HUES48 (cell line): ENCODE measurements at regions not wholly inside any gene's neighbourhood (a gene's known extent, or its start where the extent isn't known, plus 50 kb on each side); places are given as distances from the start of the nearest gene placed in this dataset.

Experiments used
- H3K27ac ChIP-seq: one replicate; pipeline ENCODE4 v1.7.0; 2013; ENCODE audit warnings: low read depth, low read length, inconsistent platforms
- H3K27me3 ChIP-seq: 2 replicates; pipeline ENCODE4 v1.6.1; 2013; ENCODE audit warnings: mild to moderate bottlenecking, low read length; ENCODE audit not compliant: control insufficient read depth, insufficient read depth
- H3K36me3 ChIP-seq: 2 replicates; pipeline ENCODE4 v1.6.1; 2013; ENCODE audit warnings: low read length; ENCODE audit not compliant: control insufficient read depth, insufficient read depth
- H3K4me1 ChIP-seq: 2 replicates; pipeline ENCODE4 v1.6.1; 2013; ENCODE audit warnings: mild to moderate bottlenecking, low read length; ENCODE audit not compliant: control insufficient read depth, insufficient read depth
- H3K4me3 ChIP-seq: 2 replicates; pipeline ENCODE4 v1.5.1; 2013; ENCODE audit warnings: mild to moderate bottlenecking, low read depth, low read length
- H3K9ac ChIP-seq: 2 replicates; pipeline ENCODE4 v1.6.1; 2013; ENCODE audit warnings: mild to moderate bottlenecking, low read depth, low read length, moderate library complexity
- H3K9me3 ChIP-seq: 2 replicates; pipeline ENCODE4 v1.6.1; 2013; ENCODE audit warnings: low read length; ENCODE audit not compliant: control insufficient read depth, insufficient read depth

DNA sequence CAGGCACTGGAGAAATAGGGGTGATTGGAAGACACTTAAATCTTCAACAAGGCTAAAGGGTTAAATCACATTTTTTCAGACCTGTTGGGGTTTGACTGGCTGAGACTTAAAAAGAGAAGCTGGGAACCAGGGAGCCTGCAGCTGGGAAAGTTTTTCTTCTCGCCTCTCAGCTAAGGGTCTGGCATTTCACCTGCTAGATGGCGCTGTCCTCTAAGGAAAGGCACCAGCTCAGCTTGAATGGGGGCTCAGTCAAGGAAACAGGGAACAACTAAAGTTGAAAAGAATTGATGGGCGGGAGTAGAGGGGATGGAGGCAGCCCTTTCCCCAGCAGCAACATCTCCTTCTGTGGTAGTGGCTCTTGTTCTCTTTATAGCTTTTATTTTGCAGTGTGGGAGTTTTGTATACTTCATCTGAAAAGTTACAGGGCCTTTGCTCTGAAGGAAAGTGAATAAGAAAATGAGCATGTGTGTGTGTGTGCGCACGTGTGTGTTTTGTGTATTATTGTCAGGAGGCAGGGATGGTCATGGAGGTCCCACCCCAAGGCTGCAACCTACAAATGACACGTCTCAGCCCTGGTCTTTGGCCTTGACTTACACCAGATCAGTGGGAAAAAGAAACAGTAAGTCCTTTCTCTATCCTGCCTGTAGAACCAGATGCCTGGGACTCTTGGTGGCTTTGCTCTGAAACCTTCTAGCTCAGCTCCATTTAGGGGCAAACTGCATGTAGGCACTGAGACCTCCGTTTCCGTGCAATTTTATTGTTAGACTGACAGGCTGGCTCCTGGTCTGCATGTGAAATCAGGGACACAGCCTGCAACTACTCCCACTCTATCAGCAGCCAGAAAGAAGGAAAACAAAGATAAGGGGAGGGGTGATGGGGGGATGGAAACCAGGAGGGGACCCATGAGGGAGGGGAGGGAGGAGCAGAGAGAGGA lies 316.2 kb upstream of the CLINT1 start:
- no peak overlapping the region for H3K4me3 ChIP-seq
- H3K9me3 ChIP-seq, result no peaks in the 10 kb centered on the region
- H3K27ac ChIP-seq, result no peak overlapping the region
- no peaks in the 10 kb centered on the region for H3K27me3 ChIP-seq
- peaks cover 5% of the 10 kb centered on the region; the same call in 1 of the 2 replicates for H3K4me1 ChIP-seq
- H3K36me3 ChIP-seq, result no peaks in the 10 kb centered on the region
- H3K9ac ChIP-seq, result no peak overlapping the region

DNA sequence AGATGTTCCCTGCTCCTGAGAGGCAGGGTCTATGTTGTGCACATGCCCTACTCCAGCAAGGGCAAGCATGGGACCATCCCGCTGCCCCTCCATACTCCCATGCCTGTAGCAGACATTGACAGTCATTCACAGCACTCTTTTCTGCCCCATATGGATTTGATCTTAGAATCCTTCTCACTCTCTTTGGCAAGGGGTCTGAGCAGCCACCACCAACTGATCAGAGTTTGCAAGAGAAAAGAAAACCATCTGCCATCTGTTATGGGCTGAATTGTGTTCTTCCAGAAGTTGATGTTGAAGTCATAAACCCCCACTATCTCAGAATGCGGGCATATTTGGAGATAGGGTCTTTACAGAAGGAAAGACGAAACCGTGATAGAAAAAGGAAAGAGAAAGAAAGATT lies 315.1 kb upstream of the CLINT1 start:
- no peaks in the 10 kb centered on the region for H3K9me3 ChIP-seq

DNA sequence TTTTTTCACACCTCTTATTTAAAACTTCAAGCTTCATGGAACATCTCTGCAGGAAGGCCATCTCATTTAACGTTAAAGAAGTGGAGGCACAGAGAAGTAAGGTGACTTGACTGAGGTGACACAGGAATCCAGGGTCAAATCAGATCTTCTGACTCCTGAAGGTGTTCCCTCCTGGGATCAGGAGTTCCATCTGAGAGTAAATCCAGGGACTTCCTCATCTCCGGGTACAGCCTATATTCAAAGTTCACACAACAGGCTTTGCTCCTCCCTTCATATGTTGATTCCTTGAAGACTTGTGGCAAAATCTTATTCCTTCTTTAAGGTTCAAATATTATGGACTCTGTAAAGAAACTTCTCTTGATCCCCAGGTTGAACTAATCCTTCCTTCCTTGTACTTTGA lies 313.1 kb upstream of the CLINT1 start:
- Histone ChIP-seq H3K27me3 (no peaks in the 10 kb centered on the region), H3K27ac (no peak overlapping the region), H3K9me3 (no peaks in the 10 kb centered on the region), H3K4me3 (no peak overlapping the region), H3K4me1 (peaks cover 5% of the 10 kb centered on the region; the same call in 1 of the 2 replicates), H3K9ac (no peak overlapping the region), H3K36me3 (no peaks in the 10 kb centered on the region)

More for the DNA sequence above, 315.1 kb upstream of the CLINT1 start:
- H3K27ac ChIP-seq, result no peak overlapping the region
- no peak overlapping the region for H3K9ac ChIP-seq
- no peak overlapping the region for H3K4me3 ChIP-seq
- no peaks in the 10 kb centered on the region for H3K36me3 ChIP-seq
- no peaks in the 10 kb centered on the region for H3K27me3 ChIP-seq
- H3K4me1 ChIP-seq, result peaks cover 5% of the 10 kb centered on the region; the same call in 1 of the 2 replicates

DNA sequence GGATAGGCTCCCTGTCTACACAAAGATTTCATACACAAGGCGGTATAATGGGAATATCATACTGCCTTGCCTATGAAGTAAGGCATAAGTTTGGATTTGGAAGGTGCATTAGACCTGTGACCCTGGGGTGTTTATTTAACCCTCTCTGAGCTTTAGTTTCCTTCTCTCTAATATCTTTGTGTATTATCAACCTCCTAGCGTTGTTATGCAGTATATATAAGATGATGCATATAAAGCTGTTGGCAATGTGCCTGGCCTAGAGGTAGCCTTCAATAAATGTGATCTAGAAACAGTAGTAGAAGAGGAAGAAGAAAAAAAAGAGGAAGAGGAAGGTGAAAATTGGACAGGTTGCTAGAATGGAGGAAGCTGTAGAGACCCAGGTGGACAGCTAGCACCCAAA lies 311.6 kb upstream of the CLINT1 start:
- Histone ChIP-seq H3K4me1 (peaks cover 5% of the 10 kb centered on the region; the same call in 1 of the 2 replicates), H3K27me3 (no peaks in the 10 kb centered on the region), H3K9me3 (no peaks in the 10 kb centered on the region), H3K9ac (no peak overlapping the region), H3K4me3 (no peak overlapping the region), H3K36me3 (no peaks in the 10 kb centered on the region), H3K27ac (no peak overlapping the region)

DNA sequence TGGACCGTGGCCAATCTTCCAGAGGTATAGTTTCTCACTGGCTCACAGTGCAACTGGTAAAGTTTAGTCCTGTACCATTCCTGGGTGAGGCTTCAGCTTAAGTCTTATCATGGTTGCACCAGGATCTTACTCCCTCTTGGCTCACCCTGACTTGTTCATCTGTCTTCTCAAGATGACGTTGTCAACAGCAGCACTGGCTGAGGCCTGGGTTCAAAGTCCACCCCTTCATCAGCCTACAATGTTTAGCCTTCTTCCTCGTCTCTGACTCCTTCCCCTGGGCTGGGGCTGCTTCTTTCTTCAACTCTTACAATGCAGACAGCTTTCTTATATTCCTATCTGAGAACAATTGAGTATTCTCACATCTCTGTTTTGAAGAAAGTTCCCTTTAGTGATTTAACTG lies 311.1 kb upstream of the CLINT1 start:
- Histone ChIP-seq H3K4me1 (peaks cover under 1% of the 10 kb centered on the region; the same call in 1 of the 2 replicates), H3K36me3 (no peaks in the 10 kb centered on the region), H3K4me3 (no peak overlapping the region), H3K9ac (no peak overlapping the region), H3K27ac (no peak overlapping the region), H3K9me3 (no peaks in the 10 kb centered on the region), H3K27me3 (no peaks in the 10 kb centered on the region)

DNA sequence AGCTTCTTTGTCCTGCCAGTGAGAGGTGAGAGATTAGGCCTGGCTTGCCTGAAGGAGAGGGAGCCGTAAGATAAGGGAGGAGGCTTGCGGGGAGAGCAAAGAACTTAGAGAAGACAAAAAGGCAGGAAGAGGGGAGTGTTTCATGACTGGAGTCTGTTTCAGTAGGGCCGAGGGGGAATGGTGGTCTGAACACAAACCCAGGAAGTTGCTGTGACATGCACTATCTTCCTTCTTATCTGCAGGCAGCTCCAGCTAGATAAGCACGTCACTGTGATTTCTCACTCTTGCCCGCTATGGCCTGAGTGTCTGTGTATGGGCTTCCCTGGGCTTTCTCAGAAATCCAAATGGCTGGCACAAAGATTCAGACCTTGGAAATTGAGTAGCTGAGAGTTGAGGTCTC lies 307.5 kb upstream of the CLINT1 start:
- no peaks in the 10 kb centered on the region for H3K27me3 ChIP-seq
- H3K9me3 ChIP-seq, result no peaks in the 10 kb centered on the region
- H3K27ac ChIP-seq, result peak overlapping the region; percentile 21
- no peak overlapping the region for H3K4me3 ChIP-seq
- no peaks in the 10 kb centered on the region for H3K36me3 ChIP-seq
- H3K4me1 ChIP-seq, result no peaks in the 10 kb centered on the region
- H3K9ac ChIP-seq, result no peak overlapping the region

DNA sequence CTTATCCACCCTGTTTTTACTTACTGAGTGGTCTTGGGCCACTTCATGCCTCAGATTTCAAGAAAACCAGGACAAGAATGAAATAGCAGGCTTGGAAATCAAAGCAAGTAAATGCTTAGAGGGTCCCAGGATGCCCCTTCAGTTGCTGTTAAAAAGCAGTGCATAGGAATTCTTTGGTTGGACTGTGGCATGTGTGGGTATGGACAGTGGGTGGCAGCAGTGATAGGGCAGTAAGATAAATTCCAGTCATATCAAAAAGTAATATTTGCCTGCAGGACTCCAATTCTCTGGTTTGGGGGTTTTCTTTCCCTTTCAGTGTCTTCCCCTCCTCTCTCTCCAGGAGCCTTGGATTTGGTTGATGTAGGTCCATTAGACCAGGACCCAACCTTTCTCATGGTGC lies 306.7 kb upstream of the CLINT1 start:
- Histone ChIP-seq H3K9ac (no peak overlapping the region), H3K4me3 (no peak overlapping the region), H3K9me3 (no peaks in the 10 kb centered on the region), H3K36me3 (no peaks in the 10 kb centered on the region), H3K27ac (no peak overlapping the region), H3K27me3 (no peaks in the 10 kb centered on the region), H3K4me1 (no peaks in the 10 kb centered on the region)

DNA sequence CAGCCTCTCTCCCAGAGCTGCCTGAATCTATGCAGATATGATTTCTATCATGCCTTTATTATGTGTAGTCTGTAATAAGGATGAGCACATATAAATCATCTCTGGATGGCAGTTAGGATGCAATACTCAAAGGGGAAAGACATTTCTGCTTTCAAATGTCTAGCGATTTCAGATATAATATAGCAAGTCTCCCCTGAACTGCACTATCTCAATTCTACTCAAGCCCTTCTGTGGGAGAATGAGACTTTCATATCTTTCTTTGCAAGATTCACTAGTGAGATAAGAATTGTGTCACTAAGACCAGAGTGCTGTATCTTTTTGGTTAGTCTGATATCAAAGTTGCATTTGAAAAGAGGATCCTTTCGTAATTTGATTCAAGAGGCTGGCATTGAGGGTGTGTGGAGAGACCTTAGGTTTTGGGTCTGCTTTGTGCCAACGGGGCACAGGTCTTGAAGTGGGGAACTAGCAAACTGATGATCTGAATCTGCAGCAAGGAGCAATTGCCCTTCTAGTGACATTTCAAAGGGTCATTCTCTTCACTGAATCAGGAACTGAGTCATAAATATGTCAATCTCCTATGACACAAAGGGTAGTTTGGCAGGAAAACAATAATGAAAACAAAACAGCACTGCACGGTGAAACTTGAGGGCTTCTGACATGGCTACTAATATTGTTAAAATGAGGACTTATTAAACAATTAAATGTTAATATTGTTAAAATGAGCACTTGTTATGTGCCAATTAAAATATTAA lies 305.5 kb upstream of the CLINT1 start:
- Histone ChIP-seq H3K27ac (no peak overlapping the region), H3K9ac (no peak overlapping the region)

DNA sequence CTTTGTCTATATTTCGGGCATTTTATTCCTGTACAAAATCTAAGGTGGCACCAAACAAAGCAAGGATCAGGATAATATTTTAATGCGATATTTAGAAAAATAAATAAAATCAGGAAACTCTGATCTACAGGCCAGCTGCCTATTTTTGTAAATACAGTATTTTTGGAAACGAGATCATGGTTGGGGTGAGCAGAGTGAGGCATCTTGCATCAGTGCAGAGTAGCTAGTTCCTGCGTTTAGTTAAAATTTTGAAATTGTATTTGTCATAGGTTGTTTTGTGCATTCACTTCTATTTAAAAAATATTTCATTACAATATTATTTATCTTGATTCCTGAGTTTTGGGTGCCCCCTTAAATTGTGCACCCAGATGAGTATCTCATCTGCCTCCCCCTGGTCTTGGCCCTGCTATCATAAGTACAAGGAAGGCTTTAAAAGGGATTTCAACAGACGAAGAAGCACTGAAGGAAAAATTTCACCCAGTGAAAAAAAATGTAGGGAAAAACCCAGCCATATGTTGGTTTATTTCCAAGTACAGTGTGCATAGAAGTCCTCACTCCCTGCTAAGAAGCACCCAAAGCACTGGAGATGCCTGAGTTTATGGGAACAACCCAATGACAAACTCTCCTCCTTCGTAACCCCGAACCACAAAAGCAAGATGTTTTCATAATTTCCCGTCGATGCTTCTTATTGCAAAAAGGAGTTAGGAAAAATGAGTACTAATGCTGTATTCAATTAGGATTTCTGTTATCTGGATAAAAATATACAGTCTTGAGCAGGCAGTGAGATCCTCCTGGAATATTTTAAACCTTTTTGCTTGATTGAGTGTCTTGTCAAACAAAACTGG lies 304.7 kb upstream of the CLINT1 start:
- Histone ChIP-seq H3K9ac (no peak overlapping the region), H3K9me3 (no peaks in the 10 kb centered on the region), H3K4me1 (no peaks in the 10 kb centered on the region), H3K27me3 (no peaks in the 10 kb centered on the region), H3K4me3 (no peak overlapping the region), H3K36me3 (no peaks in the 10 kb centered on the region), H3K27ac (no peak overlapping the region)

More for the DNA sequence above, 305.5 kb upstream of the CLINT1 start:
- H3K9me3 ChIP-seq, result no peaks in the 10 kb centered on the region
- no peaks in the 10 kb centered on the region for H3K36me3 ChIP-seq
- H3K27me3 ChIP-seq, result no peaks in the 10 kb centered on the region
- no peaks in the 10 kb centered on the region for H3K4me1 ChIP-seq
- no peak overlapping the region for H3K4me3 ChIP-seq

DNA sequence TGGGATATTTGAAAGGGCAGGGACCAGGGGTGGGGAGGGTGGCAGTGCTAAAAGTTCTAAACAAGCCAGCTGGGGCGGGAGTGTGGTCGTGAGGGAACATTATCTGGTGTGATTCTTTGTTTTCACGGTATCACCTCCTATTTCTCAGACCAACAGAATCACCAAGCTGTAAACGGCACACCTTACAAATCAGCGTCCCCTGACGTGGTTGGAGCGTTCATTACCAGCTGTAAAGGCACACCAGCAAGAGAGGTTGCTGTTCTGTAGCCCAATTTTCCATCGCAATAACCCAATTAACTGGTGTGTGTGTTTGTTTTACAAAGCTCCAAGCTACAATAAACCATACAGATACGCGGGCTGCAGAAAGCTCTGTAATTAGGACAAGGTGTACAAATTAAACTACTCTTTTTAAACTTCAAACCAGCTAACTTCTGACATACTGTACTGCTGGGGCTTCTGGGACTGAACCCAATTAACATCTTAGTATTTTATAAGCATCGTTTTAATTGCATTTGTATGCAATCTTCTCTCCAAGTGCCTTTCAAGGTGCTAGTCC lies 303.6 kb upstream of the CLINT1 start:
- Histone ChIP-seq H3K27ac (no peak overlapping the region), H3K36me3 (no peaks in the 10 kb centered on the region), H3K4me1 (no peaks in the 10 kb centered on the region), H3K9ac (no peak overlapping the region), H3K4me3 (no peak overlapping the region), H3K27me3 (no peaks in the 10 kb centered on the region), H3K9me3 (no peaks in the 10 kb centered on the region)
